AG09319 (cell line): ENCODE measurements at regions not wholly inside any gene's neighbourhood (a gene's known extent, or its start where the extent isn't known, plus 50 kb on each side); places are given as distances from the start of the nearest gene placed in this dataset.

Experiments
- DNase-seq: peaks from one replicate; pipeline ENCODE4 v3.0.0-alpha.2; 2010; ENCODE audit warnings: low read depth; ENCODE audit errors: extremely low read depth
- CTCF ChIP-seq: IDR thresholded peaks from 2 replicates; pipeline ENCODE4 v1.5.1; 2011; ENCODE audit warnings: low read depth, mild to moderate bottlenecking, inconsistent platforms, low read length, moderate library complexity

GRCh38 chr3:162799910-162800309 lies 1303.3 kb downstream of the OTOL1 start:
- TF ChIP-seq CTCF = peak; percentile 19
- no peak for DNase-seq

- no peak for DNase-seq
- no peak for TF ChIP-seq CTCF
These were observed 1305.8 kb downstream of the OTOL1 start for GRCh38 chr3:162802228-162802965.

- TF ChIP-seq CTCF = no peak
- no peak for DNase-seq
These were observed 1314.2 kb downstream of the OTOL1 start for GRCh38 chr3:162810776-162811175.

- no peak for TF ChIP-seq CTCF
- no peak for DNase-seq
These were observed 1346.1 kb downstream of the OTOL1 start for GRCh38 chr3:162842549-162843216.

- no peak for DNase-seq
- TF ChIP-seq CTCF = no peak
These were observed 1349.3 kb downstream of the OTOL1 start for GRCh38 chr3:162845918-162846317.

- no peak for TF ChIP-seq CTCF
- no peak for DNase-seq
These were observed 1350.9 kb downstream of the OTOL1 start for GRCh38 chr3:162847511-162847910.

- no peak for DNase-seq
- no peak for TF ChIP-seq CTCF
These were observed 1367.0 kb downstream of the OTOL1 start for GRCh38 chr3:162863579-162863978.
